HG02798 (cell line): ENCODE measurements at regions not wholly inside any gene's neighbourhood (a gene's known extent, or its start where the extent isn't known, plus 50 kb on each side); places are given as distances from the start of the nearest gene placed in this dataset.

Source experiments
- ATAC-seq: cut with Tn5 transposase; IDR thresholded peaks from one replicate; pipeline ENCODE4 v1.9.1; 2021; ENCODE audit warnings: mild to moderate bottlenecking; ENCODE audit not compliant: unreplicated experiment, poor library complexity

DNA sequence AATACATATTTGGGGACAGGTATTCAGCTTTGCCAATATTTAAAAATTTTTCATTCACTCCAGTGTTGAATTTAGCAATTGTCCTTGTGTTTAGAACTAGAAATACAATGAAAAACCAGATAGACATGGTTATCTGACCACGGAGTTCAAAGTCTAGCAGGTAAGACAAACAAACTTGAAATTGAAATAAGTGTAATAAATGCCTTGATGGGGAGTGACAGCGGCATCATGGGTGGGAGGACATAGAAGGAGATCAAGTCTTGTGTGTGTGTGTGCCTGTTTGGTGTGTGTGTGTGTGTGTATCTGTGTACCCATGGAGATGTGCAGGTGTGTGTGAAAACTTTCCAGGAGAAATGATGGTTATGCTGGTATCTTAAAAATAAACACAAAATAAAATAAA is 750.0 kb upstream of the CITED2 start:
- no peak for ATAC-seq

- ATAC-seq: no peak
Observed at GRCh38 chr6:140108167-140108566, 733.7 kb upstream of the CITED2 start.

GRCh38 chr6:140107216-140107615 is 732.8 kb upstream of the CITED2 start:
- no peak for ATAC-seq

GRCh38 chr6:140105857-140106256 is 731.4 kb upstream of the CITED2 start:
- ATAC-seq: no peak

GRCh38 chr6:140105241-140105640 is 730.8 kb upstream of the CITED2 start:
- ATAC-seq: no peak

DNA sequence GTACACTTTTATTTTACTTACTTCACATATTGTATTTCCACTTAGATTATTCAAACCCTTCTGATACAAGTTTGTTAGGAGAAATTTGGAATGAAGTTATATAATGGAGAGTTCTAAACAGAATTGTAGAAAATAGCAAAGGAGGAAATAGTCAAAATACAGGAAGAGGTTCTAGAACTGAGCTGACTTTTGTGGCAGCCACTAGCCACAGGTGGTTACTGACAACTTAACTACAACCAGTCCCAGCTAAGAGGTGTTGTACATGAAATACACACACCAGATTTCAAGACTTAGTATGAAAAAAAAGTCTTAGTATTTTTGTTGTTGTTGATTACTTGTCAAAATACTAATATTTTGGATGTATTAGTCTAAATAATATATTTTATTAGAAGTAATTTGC is 727.4 kb upstream of the CITED2 start:
- no peak for ATAC-seq

DNA sequence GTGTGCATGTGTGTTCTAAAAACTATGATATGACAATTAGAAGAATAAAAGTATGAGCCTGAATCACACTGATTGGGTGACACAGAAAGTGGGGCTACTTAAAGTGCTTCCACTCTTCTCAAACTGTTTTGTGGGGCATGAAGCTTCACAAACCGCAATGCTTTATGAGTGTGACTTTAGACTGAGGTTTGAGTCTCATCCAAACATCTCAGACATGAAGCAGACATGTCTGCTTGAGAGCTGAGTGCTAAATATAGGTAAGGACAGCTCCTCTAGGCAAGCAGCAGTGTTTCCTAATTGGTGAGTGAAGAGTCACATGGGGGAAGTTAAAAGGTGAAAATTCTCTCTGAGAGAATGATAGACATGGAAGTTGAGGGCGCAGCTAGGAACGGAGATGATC is 726.9 kb upstream of the CITED2 start:
- peak; percentile 47 for ATAC-seq

DNA sequence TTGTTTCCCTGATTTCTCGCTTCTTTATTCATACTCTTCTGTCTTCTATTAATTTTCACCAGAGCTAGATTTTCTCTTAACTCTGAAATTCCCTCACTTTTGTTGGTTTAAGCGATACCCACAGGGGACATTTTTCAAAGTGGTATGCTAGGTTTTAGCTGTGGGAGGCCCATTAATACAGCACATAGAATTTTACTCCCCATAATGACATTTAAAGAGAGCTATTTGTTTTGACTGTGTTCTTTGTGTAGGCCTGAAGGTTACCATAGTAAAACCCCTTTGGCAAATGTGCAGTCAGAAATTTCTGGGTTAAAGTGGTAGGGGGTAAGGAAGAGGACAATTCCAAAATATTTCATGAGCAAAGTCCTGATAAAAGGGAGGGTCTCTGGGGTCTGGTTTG is 721.1 kb upstream of the CITED2 start:
- no peak for ATAC-seq

DNA sequence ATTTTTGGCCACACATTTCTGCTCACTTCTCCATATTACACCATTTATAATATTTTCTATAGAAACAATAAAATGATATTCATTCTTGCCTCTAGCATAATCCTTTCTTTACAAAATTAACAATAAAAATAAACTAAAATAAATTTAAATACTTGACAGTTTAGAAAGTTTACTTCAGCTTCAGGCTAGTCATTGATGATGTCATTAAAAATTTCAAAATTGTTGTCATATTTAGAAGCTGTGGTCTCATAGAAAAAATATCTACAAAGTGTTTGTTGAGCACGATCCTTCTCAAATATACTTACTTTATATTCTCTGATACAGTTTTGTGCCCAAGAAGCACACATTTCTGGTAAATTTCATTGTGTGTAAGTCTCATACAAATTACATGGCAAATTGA is 717.4 kb upstream of the CITED2 start:
- no peak for ATAC-seq

DNA sequence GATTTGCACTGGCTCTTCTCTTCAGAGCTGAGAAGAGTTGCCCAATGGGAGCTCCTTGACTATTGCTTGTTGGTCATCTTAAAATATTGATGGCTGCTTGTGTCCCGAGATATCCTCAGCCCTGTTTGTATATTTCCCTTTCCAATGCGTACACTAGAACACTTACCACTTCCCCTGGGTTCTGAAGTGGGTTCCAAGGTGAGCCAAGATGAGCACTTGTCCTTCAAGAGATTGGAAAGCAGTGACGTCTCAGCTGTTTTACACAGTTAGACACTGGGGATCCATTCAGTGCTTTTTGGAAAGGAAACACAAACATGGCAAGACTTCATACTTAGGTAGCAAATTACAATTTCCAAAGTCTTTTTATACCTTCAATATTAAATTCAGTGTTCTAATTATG is 716.4 kb upstream of the CITED2 start:
- no peak for ATAC-seq

DNA sequence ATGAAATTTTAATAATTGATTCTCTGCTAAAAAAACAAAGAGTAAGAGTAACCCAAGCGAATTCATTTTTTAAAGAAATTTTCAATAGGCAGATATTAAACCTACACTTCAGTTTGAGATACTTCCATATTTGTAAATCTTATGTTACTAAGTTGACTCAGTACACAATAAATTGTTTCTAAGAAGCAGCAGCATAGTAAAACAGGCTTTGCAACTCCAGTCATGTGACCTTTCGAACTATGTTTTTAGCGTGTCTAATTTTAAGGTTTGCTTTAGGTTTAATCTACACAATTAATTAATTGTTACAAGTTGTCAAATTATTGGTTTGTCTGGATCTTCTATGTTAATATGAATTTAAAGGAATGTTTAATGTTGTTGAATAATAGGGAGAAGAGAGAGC is 708.9 kb upstream of the CITED2 start:
- ATAC-seq: no peak

DNA sequence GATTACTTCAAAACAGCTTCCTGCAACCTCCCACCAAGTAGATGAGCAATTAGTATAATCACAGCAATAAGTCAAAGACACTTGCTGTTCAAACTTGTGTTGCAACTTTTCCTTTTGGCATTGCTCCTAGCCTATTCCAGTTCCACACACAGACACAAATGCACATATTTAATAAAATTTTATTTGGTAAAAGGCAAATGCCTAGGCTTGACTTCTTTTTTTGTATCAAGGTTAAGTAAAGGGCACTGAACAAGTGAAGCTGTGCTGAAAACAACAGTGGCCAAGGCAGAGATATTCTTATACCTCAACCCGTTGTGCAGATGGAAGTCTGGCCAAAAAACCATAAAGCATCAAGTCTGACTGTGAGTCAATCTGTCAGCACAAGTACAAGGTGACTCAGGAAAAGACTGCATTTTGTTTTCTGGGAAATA is 708.4 kb upstream of the CITED2 start:
- no peak for ATAC-seq

GRCh38 chr6:140079328-140079727 is 704.9 kb upstream of the CITED2 start:
- no peak for ATAC-seq

- ATAC-seq: no peak
Observed at GRCh38 chr6:140078561-140079125, 704.2 kb upstream of the CITED2 start.

DNA sequence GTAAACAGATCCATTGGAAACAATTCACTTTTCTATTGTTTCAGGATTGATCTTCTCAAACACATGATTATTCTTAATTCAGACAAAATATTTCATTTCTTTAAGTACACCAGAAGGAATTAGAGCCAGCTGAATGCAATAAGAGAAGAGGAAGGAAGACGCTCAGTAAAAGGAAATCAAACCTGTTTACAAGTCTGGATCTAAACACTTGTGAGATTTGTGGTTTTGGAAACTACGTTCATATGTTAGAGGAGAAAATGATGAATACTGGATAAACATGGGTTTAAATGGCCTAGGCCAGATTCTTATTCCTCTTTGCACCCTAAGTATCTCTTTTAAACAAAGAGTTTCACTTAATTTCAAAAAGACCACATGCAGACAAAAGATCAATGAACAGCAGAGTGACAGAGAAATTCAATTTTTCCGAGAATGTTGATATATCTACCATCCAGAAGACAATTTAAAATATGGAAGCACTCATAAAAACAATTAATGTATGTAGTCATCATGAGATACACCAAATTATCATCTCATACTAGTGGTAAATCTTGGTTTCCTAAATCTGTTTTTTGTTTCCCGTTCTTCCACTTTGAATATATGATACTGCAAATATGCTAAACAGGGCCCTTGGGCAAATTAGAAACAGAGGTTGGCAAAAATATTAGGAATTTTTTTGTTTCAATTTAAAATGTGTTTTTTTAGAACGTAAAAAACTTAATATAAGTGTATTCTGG is 703.5 kb upstream of the CITED2 start:
- ATAC-seq: no peak

GRCh38 chr6:140076105-140076504 is 701.7 kb upstream of the CITED2 start:
- no peak for ATAC-seq

DNA sequence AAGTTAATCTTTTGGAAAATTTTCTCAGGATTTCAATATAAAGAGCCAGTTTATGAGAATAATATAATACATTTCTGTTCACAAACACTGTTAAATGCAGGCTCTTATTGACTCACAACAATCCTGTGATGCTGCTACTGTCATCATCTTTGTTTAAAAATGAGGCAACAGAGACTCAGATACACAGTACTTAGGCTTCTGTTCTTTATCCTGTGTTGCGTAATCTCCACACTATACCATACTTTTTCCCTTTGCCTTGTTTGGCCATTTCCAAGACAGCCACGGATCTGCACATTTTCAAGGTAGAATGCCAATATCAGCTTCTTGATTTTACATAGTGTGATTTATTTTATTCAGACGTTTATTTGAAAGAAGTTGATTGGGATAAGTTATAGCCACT is 699.0 kb upstream of the CITED2 start:
- no peak for ATAC-seq

DNA sequence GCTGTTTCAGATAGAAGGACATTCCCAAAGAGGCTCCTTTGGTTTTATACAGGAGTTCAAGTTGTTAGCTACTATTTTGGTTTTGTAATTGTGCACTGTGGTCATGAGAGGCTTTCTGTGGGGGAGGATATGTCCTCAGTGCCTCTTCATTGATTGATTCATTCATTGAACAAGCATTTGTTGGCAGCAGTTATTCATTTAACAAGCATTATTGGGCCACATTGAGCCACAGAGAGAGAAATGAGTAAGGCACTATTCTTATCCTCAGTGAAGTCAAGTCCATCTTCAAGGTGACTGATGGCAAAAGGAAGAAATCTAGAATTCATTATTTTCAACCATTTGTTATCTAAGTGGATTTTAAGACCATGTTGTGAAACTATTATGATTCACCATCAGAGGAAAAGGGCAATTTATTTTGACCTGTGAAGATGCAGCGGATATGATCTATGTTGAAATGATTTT is 697.2 kb upstream of the CITED2 start:
- no peak for ATAC-seq

DNA sequence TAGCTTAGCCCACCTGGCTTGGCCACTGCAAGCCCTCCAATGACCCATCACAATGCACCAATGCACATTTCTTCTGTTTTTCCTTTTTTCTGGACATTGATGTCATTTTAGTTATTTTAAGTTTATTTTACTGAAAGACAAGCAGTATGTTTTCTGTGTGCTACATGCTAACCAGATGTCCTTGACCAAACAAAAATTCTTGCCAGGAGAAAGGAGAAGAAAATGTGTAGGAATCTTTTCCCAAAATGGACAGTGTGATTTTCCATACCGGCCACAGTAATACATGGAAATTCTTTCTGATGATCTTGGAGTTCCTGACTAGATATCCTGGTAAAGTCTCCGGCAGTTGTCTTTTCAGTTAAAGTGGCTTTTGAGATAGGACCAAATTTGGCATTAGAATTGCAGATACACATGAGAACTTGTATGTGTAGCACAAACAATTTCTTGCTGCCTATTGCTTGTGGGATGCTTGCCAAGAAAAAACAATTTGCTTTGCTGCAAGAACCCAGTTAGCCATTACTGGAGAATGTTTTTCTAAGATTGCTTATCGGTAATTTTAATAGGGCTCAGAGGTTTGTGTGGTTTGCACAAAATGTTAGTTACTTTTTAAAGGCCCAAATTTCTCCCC is 696.5 kb upstream of the CITED2 start:
- no peak for ATAC-seq

GRCh38 chr6:140069576-140069975 is 695.1 kb upstream of the CITED2 start:
- ATAC-seq: no peak

GRCh38 chr6:140068801-140069200 is 694.4 kb upstream of the CITED2 start:
- no peak for ATAC-seq

GRCh38 chr6:140064366-140064765 is 689.9 kb upstream of the CITED2 start:
- no peak for ATAC-seq
